ENCODE measurements at regions not wholly inside any gene's neighbourhood (a gene's known extent, or its start where the extent isn't known, plus 50 kb on each side); places are given as distances from the start of the nearest gene placed in this dataset.
A peak's percentile ranks its signal among the peaks of the same experiment; 100 is the strongest.

DNA sequence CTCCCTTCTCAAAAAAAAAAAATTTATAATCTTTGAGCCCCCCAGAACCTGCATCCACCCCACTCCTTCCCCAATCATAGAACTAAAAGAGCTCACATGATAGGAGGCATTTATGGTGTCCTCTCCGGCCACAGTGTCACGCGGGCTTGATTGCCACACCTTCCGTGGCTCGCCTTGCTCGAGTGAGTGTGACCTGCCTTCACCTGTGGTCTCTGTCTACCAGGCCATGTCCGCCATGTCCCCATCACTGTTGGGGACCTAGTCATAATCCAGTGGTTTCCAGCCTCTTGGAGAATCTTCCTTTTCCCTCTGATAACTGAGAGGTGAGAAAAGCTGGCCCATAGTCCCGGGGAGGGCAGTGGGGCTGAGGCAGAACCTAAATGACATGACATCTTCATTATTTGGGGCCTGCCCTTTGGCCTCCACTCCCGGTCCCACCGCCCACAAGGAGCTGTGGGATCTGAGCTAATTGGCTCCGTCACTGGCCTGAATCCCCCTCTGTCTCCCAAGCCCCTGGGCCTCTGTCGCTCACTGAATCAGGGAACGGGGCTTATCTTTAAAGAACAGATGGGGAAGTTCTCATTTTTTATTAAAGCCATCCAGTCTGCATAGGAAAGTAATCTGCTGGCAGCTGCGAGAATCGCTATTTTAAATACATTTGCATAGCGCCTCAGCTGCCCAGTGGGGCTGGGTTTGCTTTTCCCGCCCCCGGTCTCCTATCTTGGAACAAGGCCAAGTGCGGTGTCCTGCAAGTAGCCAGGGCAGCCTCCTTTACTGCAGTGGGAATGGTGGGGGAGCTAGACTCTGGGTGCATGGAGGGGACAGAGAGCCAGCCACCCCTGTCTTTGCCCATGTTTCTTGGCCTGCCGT is 197.6 kb upstream of the PMEPA1 start:
- Histone ChIP-seq H3K27ac (replicated peaks) (no peak overlapping the region), H3K4me3 (replicated peaks; ENCODE audit: insufficient read depth, low read length) (no peak overlapping the region), H3K27me3 (ENCODE audit: insufficient read depth, poor library complexity, severe bottlenecking) (peaks cover 10% of the 10 kb centered on the region)
- DNase-seq (ENCODE audit: low read depth in 1 of 2, low spot score in 1 of 2): no peak
- TF ChIP-seq GABPA (IDR thresholded peaks at IDR 0.05; ENCODE audit: low read depth) (no peak), POLR2AphosphoS5 (IDR thresholded peaks at IDR 0.05; ENCODE audit: low read depth) (no peak), SPI1 (IDR thresholded peaks at IDR 0.05; ENCODE audit: borderline replicate concordance, low read depth) (no peak), REST (IDR thresholded peaks at IDR 0.05; ENCODE audit: insufficient replicate concordance, low read depth) (no peak), CTCF (IDR thresholded peaks at IDR 0.05; ENCODE audit: insufficient read depth, low read length) (no peak)

GRCh38 chr20:57905448-57905847 is 195.6 kb upstream of the PMEPA1 start:
- H3K27ac ChIP-seq (replicated peaks): no peak overlapping the region
- no peak overlapping the region for H3K4me3 ChIP-seq (replicated peaks; ENCODE audit: insufficient read depth, low read length)
- TF ChIP-seq SPI1 (IDR thresholded peaks at IDR 0.05; ENCODE audit: borderline replicate concordance, low read depth) (no peak), REST (IDR thresholded peaks at IDR 0.05; ENCODE audit: insufficient replicate concordance, low read depth) (no peak), CTCF (IDR thresholded peaks at IDR 0.05; ENCODE audit: insufficient read depth, low read length) (no peak), GABPA (IDR thresholded peaks at IDR 0.05; ENCODE audit: low read depth) (no peak), POLR2AphosphoS5 (IDR thresholded peaks at IDR 0.05; ENCODE audit: low read depth) (no peak)
- DNase-seq (ENCODE audit: low read depth in 1 of 2, low spot score in 1 of 2): no peak
- peaks cover 10% of the 10 kb centered on the region for H3K27me3 ChIP-seq (ENCODE audit: insufficient read depth, poor library complexity, severe bottlenecking)

GRCh38 chr20:57904314-57905105 is 194.7 kb upstream of the PMEPA1 start:
- no peak for DNase-seq (ENCODE audit: low read depth in 1 of 2, low spot score in 1 of 2)
- Histone ChIP-seq H3K27me3 (ENCODE audit: insufficient read depth, poor library complexity, severe bottlenecking) (peaks cover 10% of the 10 kb centered on the region), H3K27ac (replicated peaks) (no peak overlapping the region), H3K4me3 (replicated peaks; ENCODE audit: insufficient read depth, low read length) (no peak overlapping the region)
- TF ChIP-seq SPI1 (IDR thresholded peaks at IDR 0.05; ENCODE audit: borderline replicate concordance, low read depth) (peak; percentile 28), REST (IDR thresholded peaks at IDR 0.05; ENCODE audit: insufficient replicate concordance, low read depth) (no peak), CTCF (IDR thresholded peaks at IDR 0.05; ENCODE audit: insufficient read depth, low read length) (no peak), POLR2AphosphoS5 (IDR thresholded peaks at IDR 0.05; ENCODE audit: low read depth) (no peak), GABPA (IDR thresholded peaks at IDR 0.05; ENCODE audit: low read depth) (no peak)
